SK-N-SH (cell line): ENCODE measurements at regions not wholly inside any gene's neighbourhood (a gene's known extent, or its start where the extent isn't known, plus 50 kb on each side); places are given as distances from the start of the nearest gene placed in this dataset.

Experiments
- CTCF ChIA-PET: fragments of 300-600, 350-600 bp; formaldehyde crosslinking; extraction: SDS; loops from one replicate; lab custom pipeline; 2021; lab: Yijun Ruan, JAX
- POLR2A ChIA-PET: fragments of 350-600 bp; sonication (Branson Sonifier 250); formaldehyde crosslinking; extraction: SDS; loops from one replicate; lab custom pipeline; 2020; ENCODE audit warnings: antibody characterized with exemption, inconsistent platforms; lab: Yijun Ruan, JAX
- DNase-seq: peaks from one replicate; pipeline ENCODE4 v3.0.0; 2012
- H2AFZ ChIP-seq: fragments of 200-600 bp; sonication (generic); 2 replicates; pipeline ENCODE4 v1.8.1; 2016; ENCODE audit warnings: antibody characterized with exemption, mild to moderate bottlenecking, low read depth
- H3F3A ChIP-seq: fragments of 200-600 bp; sonication (generic); replicated peaks from 2 replicates; pipeline ENCODE3; 2016; ENCODE audit warnings: antibody characterized with exemption, mild to moderate bottlenecking; ENCODE audit not compliant: insufficient read depth
- H3K27ac ChIP-seq, 2 experiments: fragments of 200-500 bp in 1 of 2; fragments of 200-600 bp in 1 of 2; sonication (Bioruptor generic) in 1 of 2; sonication (generic), shearing (Covaris generic) in 1 of 2; 2 replicates each; pipeline versions ENCODE4 v1.5.1 to v1.6.1; 2014 to 2016; ENCODE audit warnings: low read depth in 2 of 2, inconsistent platforms in 1 of 2, low read length in 1 of 2, mild to moderate bottlenecking in 1 of 2, mixed read lengths in 1 of 2
- H3K27me3 ChIP-seq: fragments of 200-600 bp; sonication (generic), shearing (Covaris generic); 2 replicates; pipeline ENCODE4 v1.6.1; 2016; ENCODE audit warnings: mixed run types; ENCODE audit not compliant: insufficient read depth
- H3K36me3 ChIP-seq, 2 experiments: fragments of 200-500 bp in 1 of 2; fragments of 200-600 bp in 1 of 2; sonication (Bioruptor generic) in 1 of 2; sonication (generic) in 1 of 2; replicated peaks in 1 of 2; 2 replicates each; pipeline versions ENCODE3 to v1.5.1; 2014 to 2016; ENCODE audit warnings: low read length in 1 of 2, mild to moderate bottlenecking in 1 of 2; ENCODE audit not compliant: insufficient read depth in 2 of 2, control insufficient read depth in 1 of 2
- H3K4me1 ChIP-seq, 2 experiments: fragments of 200-500 bp in 1 of 2; fragments of 200-600 bp in 1 of 2; sonication (Bioruptor generic) in 1 of 2; sonication (generic), shearing (Covaris generic) in 1 of 2; 2 replicates each; pipeline versions ENCODE4 v1.5.1 to v1.6.1; 2014 to 2016; ENCODE audit warnings: low read depth in 1 of 2, low read length in 1 of 2, mixed run types in 1 of 2; ENCODE audit not compliant: insufficient read depth in 2 of 2, control insufficient read depth in 1 of 2
- H3K4me2 ChIP-seq: fragments of 200-600 bp; sonication (generic), shearing (Covaris generic); 2 replicates; pipeline ENCODE4 v1.6.1; 2017; ENCODE audit warnings: mixed run types
- H3K4me3 ChIP-seq, 2 experiments: fragments of 200-500 bp in 1 of 2; fragments of 200-600 bp in 1 of 2; sonication (Bioruptor generic) in 1 of 2; sonication (generic), shearing (Covaris generic) in 1 of 2; 2 replicates each; pipeline versions ENCODE4 v1.5.1 to v1.8.1; 2014 to 2016; ENCODE audit warnings: low read depth in 2 of 2, inconsistent platforms in 1 of 2, low read length in 1 of 2, mild to moderate bottlenecking in 1 of 2, mixed read lengths in 1 of 2, moderate library complexity in 1 of 2
- H3K79me2 ChIP-seq: fragments of 200-600 bp; sonication (generic); 2 replicates; pipeline ENCODE4 v1.8.1; 2017; ENCODE audit warnings: mild to moderate bottlenecking; ENCODE audit not compliant: insufficient read depth
- H3K9ac ChIP-seq: fragments of 200-600 bp; sonication (generic); 2 replicates; pipeline ENCODE4 v1.6.1; 2017; ENCODE audit warnings: mixed run types
- H3K9me2 ChIP-seq: fragments of 200-600 bp; sonication (generic); 2 replicates; pipeline ENCODE4 v1.6.1; 2017; ENCODE audit warnings: mixed run types
- H3K9me3 ChIP-seq: fragments of 200-600 bp; sonication (generic); 2 replicates; pipeline ENCODE4 v1.6.1; 2017; ENCODE audit warnings: mixed run types, mild to moderate bottlenecking, moderate library complexity
- H4K20me1 ChIP-seq: fragments of 200-600 bp; sonication (generic); 2 replicates; pipeline ENCODE4 v1.6.1; 2017; ENCODE audit warnings: mild to moderate bottlenecking, mixed run types; ENCODE audit not compliant: insufficient read depth
- CHD2 ChIP-seq: fragments of 150-350 bp; IDR thresholded peaks from 2 replicates; pipeline ENCODE4 v1.6.1; 2018; ENCODE audit warnings: low read length; ENCODE audit not compliant: partially characterized antibody
- ELF1 ChIP-seq: IDR thresholded peaks from 2 replicates; pipeline ENCODE4 v1.4.0; 2012
- EP300 ChIP-seq, 2 experiments: IDR thresholded peaks; 2 replicates each; pipeline versions ENCODE4 v1.4.0 to v1.6.1; 2012; ENCODE audit warnings: borderline replicate concordance in 1 of 2, low read depth in 1 of 2, low read length in 1 of 2
- EZH2phosphoT487 ChIP-seq: fragments of 200-600 bp; sonication (generic); IDR thresholded peaks from 2 replicates; pipeline ENCODE4 v1.6.1; 2017; ENCODE audit warnings: low read depth, mixed run types, mild to moderate bottlenecking, antibody characterized with exemption, moderate library complexity, borderline replicate concordance
- FOSL2 ChIP-seq: IDR thresholded peaks from 2 replicates; pipeline ENCODE4 v1.4.0; 2012; ENCODE audit warnings: low read depth, mild to moderate bottlenecking, moderate library complexity, borderline replicate concordance
- FOXJ3 ChIP-seq: sonication (generic); formaldehyde crosslinking; IDR thresholded peaks from 2 replicates; pipeline ENCODE4 v1.5.1; 2020; ENCODE audit warnings: mild to moderate bottlenecking, missing genetic modification reagents
- GATA2 ChIP-seq: sonication (generic); formaldehyde crosslinking; IDR thresholded peaks from 2 replicates; pipeline ENCODE4 v1.5.0; 2020; ENCODE audit warnings: mild to moderate bottlenecking, missing genetic modification reagents
- IRF3 ChIP-seq: fragments of 150-350 bp; IDR thresholded peaks from 2 replicates; pipeline ENCODE4 v1.6.1; 2016; ENCODE audit warnings: mild to moderate bottlenecking, low read depth, low read length
- MAX ChIP-seq: IDR thresholded peaks from 2 replicates; pipeline ENCODE4 v1.4.0; 2012; ENCODE audit warnings: low read depth
- MXI1 ChIP-seq: IDR thresholded peaks from 2 replicates; pipeline ENCODE4 v1.6.1; 2012; ENCODE audit warnings: mild to moderate bottlenecking, low read depth, low read length, improper control_type of control experiment
- NFIC ChIP-seq: IDR thresholded peaks from 2 replicates; pipeline ENCODE4 v1.4.0; 2012; ENCODE audit warnings: borderline replicate concordance
- PBX3 ChIP-seq: IDR thresholded peaks from 2 replicates; pipeline ENCODE4; 2012
- POLR2AphosphoS5 ChIP-seq: IDR thresholded peaks from 2 replicates; pipeline ENCODE4 v1.6.1; 2012; ENCODE audit warnings: low read depth, low read length
- SIN3A ChIP-seq: IDR thresholded peaks from 2 replicates; pipeline ENCODE4 v1.6.1; 2012; ENCODE audit warnings: low read depth, mild to moderate bottlenecking, low read length, moderate library complexity, borderline replicate concordance
- TCF12 ChIP-seq: IDR thresholded peaks from 2 replicates; pipeline ENCODE4 v1.4.0; 2012
- TEAD4 ChIP-seq: IDR thresholded peaks from 2 replicates; pipeline ENCODE4 v1.4.0; 2012; ENCODE audit warnings: mild to moderate bottlenecking, borderline replicate concordance; ENCODE audit not compliant: insufficient read depth
- WGBS: methylation state at CpG from one replicate; pipeline ENCODE4 v1.1.6; 2017; ENCODE audit warnings: low lambda C conversion rate; 5-methylcytosine and 5-hydroxymethylcytosine counted together
- TF ChIP-seq, protein P1 (sequence below): fragments of 200-600 bp; sonication (generic); IDR thresholded peaks from 2 replicates; pipeline ENCODE4 v1.6.1; 2017; ENCODE audit warnings: antibody characterized with exemption, mild to moderate bottlenecking, moderate library complexity

DNA sequence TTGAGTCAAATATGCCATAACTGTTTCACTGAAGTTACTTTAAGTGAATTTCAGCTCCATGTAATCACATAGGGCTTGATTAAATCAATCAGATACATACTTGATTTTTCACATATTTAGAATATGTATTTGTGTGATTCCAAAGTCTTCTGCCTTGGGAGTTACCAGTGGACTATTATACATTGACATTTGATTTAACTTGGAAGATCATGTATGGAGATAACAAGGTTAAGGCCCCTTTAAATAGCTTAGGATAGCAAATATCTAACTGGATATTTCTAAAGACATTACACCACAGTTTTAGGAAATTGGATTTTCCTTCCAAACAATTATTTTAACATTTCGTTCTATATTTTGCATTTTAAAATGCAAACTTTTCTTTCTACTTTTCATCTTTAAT lies 405.0 kb downstream of the RAP2B start:
- Histone ChIP-seq H3K9me3 (no peaks in the 10 kb centered on the region), H3K36me3 (no peaks in the 10 kb centered on the region), H3K9me2 (no peaks in the 10 kb centered on the region), H4K20me1 (no peaks in the 10 kb centered on the region), H2AFZ (no peak overlapping the region), H3K4me3 (no peak overlapping the region), H3K9ac (no peak overlapping the region), H3K79me2 (no peaks in the 10 kb centered on the region), H3K27ac (no peak overlapping the region), H3K4me2 (no peak overlapping the region), H3K27me3 (no peaks in the 10 kb centered on the region), H3K4me1 (no peaks in the 10 kb centered on the region), H3F3A (no peaks in the 10 kb centered on the region)
- DNase-seq: no peak
- ChIA-PET POLR2A (no interaction called here), CTCF (no interaction called here)
- WGBS: 2% methylated on average over 1 of the region's 1 CpG
- no peak for TF ChIP-seq GATA2 (CRISPR knock-in tag)
- TF ChIP-seq TEAD4: no peak
- no peak for TF ChIP-seq CHD2
- no peak for TF ChIP-seq ELF1
- TF ChIP-seq MAX: no peak
- no peak for TF ChIP-seq TCF12
- no peak for TF ChIP-seq SIN3A
- no peak for TF ChIP-seq MXI1
- no peak for TF ChIP-seq FOSL2
- TF ChIP-seq IRF3: no peak
- no peak for TF ChIP-seq EP300 (IDR thresholded peaks at IDR 0.05; ENCODE audit: borderline replicate concordance in 1 of 2, low read depth in 1 of 2, low read length in 1 of 2)
- no peak for TF ChIP-seq NFIC
- TF ChIP-seq, protein P1, sequence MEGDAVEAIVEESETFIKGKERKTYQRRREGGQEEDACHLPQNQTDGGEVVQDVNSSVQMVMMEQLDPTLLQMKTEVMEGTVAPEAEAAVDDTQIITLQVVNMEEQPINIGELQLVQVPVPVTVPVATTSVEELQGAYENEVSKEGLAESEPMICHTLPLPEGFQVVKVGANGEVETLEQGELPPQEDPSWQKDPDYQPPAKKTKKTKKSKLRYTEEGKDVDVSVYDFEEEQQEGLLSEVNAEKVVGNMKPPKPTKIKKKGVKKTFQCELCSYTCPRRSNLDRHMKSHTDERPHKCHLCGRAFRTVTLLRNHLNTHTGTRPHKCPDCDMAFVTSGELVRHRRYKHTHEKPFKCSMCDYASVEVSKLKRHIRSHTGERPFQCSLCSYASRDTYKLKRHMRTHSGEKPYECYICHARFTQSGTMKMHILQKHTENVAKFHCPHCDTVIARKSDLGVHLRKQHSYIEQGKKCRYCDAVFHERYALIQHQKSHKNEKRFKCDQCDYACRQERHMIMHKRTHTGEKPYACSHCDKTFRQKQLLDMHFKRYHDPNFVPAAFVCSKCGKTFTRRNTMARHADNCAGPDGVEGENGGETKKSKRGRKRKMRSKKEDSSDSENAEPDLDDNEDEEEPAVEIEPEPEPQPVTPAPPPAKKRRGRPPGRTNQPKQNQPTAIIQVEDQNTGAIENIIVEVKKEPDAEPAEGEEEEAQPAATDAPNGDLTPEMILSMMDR: no peak
- no peak for TF ChIP-seq EZH2phosphoT487
- no peak for TF ChIP-seq POLR2AphosphoS5
- TF ChIP-seq PBX3: no peak
- no peak for TF ChIP-seq FOXJ3
